ENCODE measurements at regions not wholly inside any gene's neighbourhood (a gene's known extent, or its start where the extent isn't known, plus 50 kb on each side); places are given as distances from the start of the nearest gene placed in this dataset.

- peak; percentile 41 to 49 for DNase-seq
Observed at GRCh38 chr13:106981051-106981450, 413.1 kb upstream of the ARGLU1 start.

GRCh38 chr13:106967391-106967790 lies 399.5 kb upstream of the ARGLU1 start:
- DNase-seq = no peak

- DNase-seq = no peak
Observed at GRCh38 chr13:106963151-106963550, 395.2 kb upstream of the ARGLU1 start.

- DNase-seq = no peak
Observed at GRCh38 chr13:106961651-106962050, 393.7 kb upstream of the ARGLU1 start.

- no peak for DNase-seq
Observed at GRCh38 chr13:106961216-106961615, 393.3 kb upstream of the ARGLU1 start.

- DNase-seq = no peak
Observed at GRCh38 chr13:106958621-106959048, 390.7 kb upstream of the ARGLU1 start.

GRCh38 chr13:106942563-106942962 lies 374.6 kb upstream of the ARGLU1 start:
- DNase-seq = no peak

- DNase-seq = no peak
Observed at GRCh38 chr13:106941779-106942178, 373.8 kb upstream of the ARGLU1 start.

- peak in 1 of 2 donors; percentile 36 for DNase-seq
Observed at GRCh38 chr13:106927421-106927820, 359.5 kb upstream of the ARGLU1 start.

- no peak for DNase-seq
Observed at GRCh38 chr13:106922384-106922783, 354.4 kb upstream of the ARGLU1 start.

GRCh38 chr13:106919638-106920037 lies 351.7 kb upstream of the ARGLU1 start:
- DNase-seq = no peak

GRCh38 chr13:106919133-106919532 lies 351.2 kb upstream of the ARGLU1 start:
- no peak for DNase-seq

GRCh38 chr13:106918557-106918860 lies 350.6 kb upstream of the ARGLU1 start:
- no peak for DNase-seq

- peak; percentile 88 to 89 for DNase-seq
Observed at GRCh38 chr13:106917673-106918556, 350.0 kb upstream of the ARGLU1 start.

GRCh38 chr13:106917024-106917571 lies 349.2 kb upstream of the ARGLU1 start:
- DNase-seq = no peak

GRCh38 chr13:106916329-106916976 lies 348.5 kb upstream of the ARGLU1 start:
- no peak for DNase-seq

- no peak for DNase-seq
Observed at GRCh38 chr13:106915146-106915545, 347.2 kb upstream of the ARGLU1 start.

GRCh38 chr13:106911627-106912026 lies 343.7 kb upstream of the ARGLU1 start:
- no peak for DNase-seq

- DNase-seq = no peak
Observed at GRCh38 chr13:106911020-106911419, 343.1 kb upstream of the ARGLU1 start.

- DNase-seq = no peak
Observed at GRCh38 chr13:106906426-106906996, 338.6 kb upstream of the ARGLU1 start.

- no peak for DNase-seq
Observed at GRCh38 chr13:106905380-106906162, 337.6 kb upstream of the ARGLU1 start.

GRCh38 chr13:106899442-106899841 lies 331.5 kb upstream of the ARGLU1 start:
- no peak for DNase-seq
